GM21529 (cell line): ENCODE measurements at regions not wholly inside any gene's neighbourhood (a gene's known extent, or its start where the extent isn't known, plus 50 kb on each side); places are given as distances from the start of the nearest gene placed in this dataset.

ENCODE experiments used
- ATAC-seq: cut with Tn5 transposase; IDR thresholded peaks from one replicate; pipeline ENCODE4 v1.9.1; 2021; ENCODE audit not compliant: unreplicated experiment

GRCh38 chr6:131382631-131383030, 190.4 kb upstream of the ARG1 start:
- ATAC-seq: no peak

GRCh38 chr6:131383421-131384411, 189.3 kb upstream of the ARG1 start:
- ATAC-seq: no peak

- ATAC-seq: no peak
These were observed 185.2 kb upstream of the ARG1 start for GRCh38 chr6:131387562-131388447.

GRCh38 chr6:131390322-131390721, 182.7 kb upstream of the ARG1 start:
- ATAC-seq: no peak

GRCh38 chr6:131391116-131391515, 181.9 kb upstream of the ARG1 start:
- ATAC-seq: no peak

GRCh38 chr6:131393433-131393832, 179.6 kb upstream of the ARG1 start:
- ATAC-seq: no peak

GRCh38 chr6:131394768-131395432, 178.1 kb upstream of the ARG1 start:
- no peak for ATAC-seq

GRCh38 chr6:131398176-131398575, 174.8 kb upstream of the ARG1 start:
- no peak for ATAC-seq

GRCh38 chr6:131399433-131399832, 173.6 kb upstream of the ARG1 start:
- ATAC-seq: no peak

- no peak for ATAC-seq
These were observed 172.8 kb upstream of the ARG1 start for GRCh38 chr6:131400054-131400778.

GRCh38 chr6:131400779-131401496, 172.1 kb upstream of the ARG1 start:
- no peak for ATAC-seq

- ATAC-seq: no peak
These were observed 164.2 kb upstream of the ARG1 start for GRCh38 chr6:131408811-131409210.

GRCh38 chr6:131410785-131411184, 162.2 kb upstream of the ARG1 start:
- ATAC-seq: no peak

GRCh38 chr6:131412960-131413830, 159.8 kb upstream of the ARG1 start:
- ATAC-seq: no peak

- ATAC-seq: no peak
These were observed 159.2 kb upstream of the ARG1 start for GRCh38 chr6:131413831-131414191.

GRCh38 chr6:131414956-131415355, 158.1 kb upstream of the ARG1 start:
- no peak for ATAC-seq

- ATAC-seq: no peak
These were observed 154.6 kb upstream of the ARG1 start for GRCh38 chr6:131418441-131418840.

- no peak for ATAC-seq
These were observed 153.3 kb upstream of the ARG1 start for GRCh38 chr6:131419702-131420101.

GRCh38 chr6:131424016-131424415, 149.0 kb upstream of the ARG1 start:
- ATAC-seq: no peak
